ENCODE measurements at regions not wholly inside any gene's neighbourhood (a gene's known extent, or its start where the extent isn't known, plus 50 kb on each side); places are given as distances from the start of the nearest gene placed in this dataset.
"Not testable (repeated sequence)": the region's sequence is repeated elsewhere in the genome, so short reads cannot be mapped to it uniquely, and the experiment has no call there.

- H3K27ac ChIP-seq: no peak overlapping the region
- no peaks in the 10 kb centered on the region for H3K4me1 ChIP-seq
- no peaks in the 10 kb centered on the region for H3K27me3 ChIP-seq
- H3K9me3 ChIP-seq: peaks cover 4% of the 10 kb centered on the region; the same call in 1 of the 2 replicates
- H3K4me2 ChIP-seq: no peak overlapping the region
- TF ChIP-seq Cebpa-rat (IDR thresholded peaks at IDR 0.05): no peak
- no peak overlapping the region for H3K9ac ChIP-seq
- no peaks in the 10 kb centered on the region for H3K36me3 ChIP-seq
- no peak overlapping the region for H3K4me3 ChIP-seq
- no peaks in the 10 kb centered on the region for H4K20me1 ChIP-seq
These were observed 1013.1 kb downstream of the KCNMA1 start for GRCh38 chr10:76624470-76624869.

GRCh38 chr10:76621886-76622620 is 1015.6 kb downstream of the KCNMA1 start:
- no peak overlapping the region for H3K4me2 ChIP-seq
- no peaks in the 10 kb centered on the region for H3K27me3 ChIP-seq
- H3K4me3 ChIP-seq: no peak overlapping the region
- TF ChIP-seq Cebpa-rat (IDR thresholded peaks at IDR 0.05): no peak
- peaks cover 6% of the 10 kb centered on the region; the same call in 1 of the 2 replicates for H3K9me3 ChIP-seq
- no peak overlapping the region for H3K9ac ChIP-seq
- no peaks in the 10 kb centered on the region for H3K4me1 ChIP-seq
- H4K20me1 ChIP-seq: no peaks in the 10 kb centered on the region
- no peaks in the 10 kb centered on the region for H3K36me3 ChIP-seq
- no peak overlapping the region for H3K27ac ChIP-seq

GRCh38 chr10:76618641-76619040 is 1019.0 kb downstream of the KCNMA1 start:
- H3K4me2 ChIP-seq: no peak overlapping the region
- H3K9me3 ChIP-seq: peaks cover 6% of the 10 kb centered on the region; the same call in 1 of the 2 replicates
- H3K36me3 ChIP-seq: no peaks in the 10 kb centered on the region
- no peak overlapping the region for H3K9ac ChIP-seq
- no peaks in the 10 kb centered on the region for H3K4me1 ChIP-seq
- no peak overlapping the region for H3K27ac ChIP-seq
- no peak for TF ChIP-seq Cebpa-rat (IDR thresholded peaks at IDR 0.05)
- no peak overlapping the region for H3K4me3 ChIP-seq
- H3K27me3 ChIP-seq: no peaks in the 10 kb centered on the region
- no peaks in the 10 kb centered on the region for H4K20me1 ChIP-seq

GRCh38 chr10:76618171-76618570 is 1019.4 kb downstream of the KCNMA1 start:
- Histone ChIP-seq H3K4me2 (no peak overlapping the region), H3K27ac (no peak overlapping the region)

GRCh38 chr10:76616666-76617065 is 1020.9 kb downstream of the KCNMA1 start:
- H3K9ac ChIP-seq, H3K27me3 ChIP-seq: not testable (repeated sequence)

More at GRCh38 chr10:76618171-76618570, 1019.4 kb downstream of the KCNMA1 start:
- Histone ChIP-seq H3K27me3 (no peaks in the 10 kb centered on the region), H3K9ac (no peak overlapping the region), H3K9me3 (peaks cover 6% of the 10 kb centered on the region; the same call in 1 of the 2 replicates), H4K20me1 (no peaks in the 10 kb centered on the region), H3K36me3 (no peaks in the 10 kb centered on the region), H3K4me3 (no peak overlapping the region), H3K4me1 (no peaks in the 10 kb centered on the region)
- no peak for TF ChIP-seq Cebpa-rat (IDR thresholded peaks at IDR 0.05)

GRCh38 chr10:76615049-76615448 is 1022.6 kb downstream of the KCNMA1 start:
- Histone ChIP-seq H3K9ac (no peak overlapping the region), H3K4me1 (no peaks in the 10 kb centered on the region), H3K9me3 (peaks cover 6% of the 10 kb centered on the region; the same call in 1 of the 2 replicates), H3K27ac (no peak overlapping the region), H3K27me3 (no peaks in the 10 kb centered on the region), H4K20me1 (no peaks in the 10 kb centered on the region), H3K36me3 (no peaks in the 10 kb centered on the region), H3K4me3 (no peak overlapping the region), H3K4me2 (no peak overlapping the region)
- no peak for TF ChIP-seq Cebpa-rat (IDR thresholded peaks at IDR 0.05)

More at GRCh38 chr10:76616666-76617065, 1020.9 kb downstream of the KCNMA1 start:
- H3K9me3 ChIP-seq, H4K20me1 ChIP-seq, H3K4me1 ChIP-seq, H3K4me3 ChIP-seq, H3K4me2 ChIP-seq, H3K36me3 ChIP-seq, H3K27ac ChIP-seq: not testable (repeated sequence)
